ENCODE measurements at regions not wholly inside any gene's neighbourhood (a gene's known extent, or its start where the extent isn't known, plus 50 kb on each side); places are given as distances from the start of the nearest gene placed in this dataset.

DNA sequence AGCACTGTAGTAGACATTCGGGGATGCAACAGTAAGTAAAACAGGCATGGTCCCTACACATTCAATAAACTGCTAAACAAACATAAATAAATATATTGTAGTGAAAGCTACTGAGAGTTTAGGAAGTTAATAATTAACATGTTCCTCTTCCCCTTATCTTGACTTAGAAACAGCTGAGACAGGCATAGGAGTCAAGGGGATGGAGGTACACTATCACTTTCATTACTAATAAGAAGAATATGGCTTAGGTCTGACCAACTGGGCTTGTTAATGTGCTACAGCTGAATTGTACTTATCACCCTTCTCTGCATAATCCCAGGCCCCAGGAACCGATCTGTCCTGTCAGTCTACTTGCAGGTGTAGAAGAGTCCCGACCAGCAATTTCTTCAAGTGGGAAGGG lies 116.3 kb upstream of the DAZL start:
- Mint-ChIP-seq H3K4me3 (no peak overlapping the region), H3K27me3 (no peaks in the 10 kb centered on the region), H3K27ac (no peak overlapping the region), H3K4me1 (no peaks in the 10 kb centered on the region), H3K36me3 (ENCODE audit: low read depth) (no peaks in the 10 kb centered on the region), H3K9me3 (peaks cover 12% of the 10 kb centered on the region)
- POLR2A ChIA-PET = no interaction called here
- no peak for DNase-seq
- CTCF ChIA-PET = no interaction called here

DNA sequence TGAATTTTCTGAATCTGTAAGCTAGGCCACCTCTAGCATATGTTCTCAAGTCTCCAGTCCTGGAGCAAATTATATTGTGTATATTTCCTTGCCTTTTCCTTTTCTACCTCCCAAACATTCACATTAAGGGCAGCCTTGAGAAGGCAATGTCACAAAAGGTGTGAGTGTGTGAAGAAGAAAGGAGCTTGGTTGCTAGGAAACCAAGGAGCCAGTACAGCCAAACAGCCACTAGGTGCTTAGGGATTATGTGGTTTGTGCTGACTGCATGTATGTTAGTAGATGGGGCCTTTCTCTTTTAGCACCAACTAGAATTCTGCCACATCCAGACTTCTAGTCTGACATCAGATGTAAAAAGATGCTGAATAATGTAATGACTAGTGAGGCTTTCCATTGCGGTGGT lies 118.8 kb upstream of the DAZL start:
- Mint-ChIP-seq H3K4me1 (no peaks in the 10 kb centered on the region), H3K9me3 (peaks cover 17% of the 10 kb centered on the region), H3K4me3 (no peak overlapping the region), H3K27ac (no peak overlapping the region), H3K36me3 (ENCODE audit: low read depth) (no peaks in the 10 kb centered on the region), H3K27me3 (peaks cover 2% of the 10 kb centered on the region)
- DNase-seq = no peak
- CTCF ChIA-PET = interaction anchor here (1.3 kb wide), 1 partner anchor 9 kb away, joined by 3 read pairs; no protein-coding TSS in a partner anchor
- POLR2A ChIA-PET = no interaction called here

DNA sequence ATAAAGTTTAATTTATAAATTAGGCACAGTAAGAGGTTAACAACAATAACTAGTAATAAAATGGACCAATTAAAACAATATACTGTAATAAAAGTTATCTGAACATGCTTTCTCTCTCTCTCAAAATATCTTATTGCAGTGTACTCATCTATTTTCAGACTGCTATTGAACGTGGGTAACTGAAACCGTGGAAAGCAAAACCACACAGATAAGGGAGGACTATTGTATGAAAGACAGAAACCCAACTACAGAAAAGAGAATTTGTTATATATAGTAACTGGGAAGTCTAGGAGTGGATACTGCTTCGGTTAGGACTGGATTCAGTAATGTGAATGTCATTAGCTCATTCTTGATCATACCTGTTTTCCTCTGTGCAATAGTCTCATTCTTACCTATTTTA lies 119.3 kb upstream of the DAZL start:
- ChIA-PET CTCF (interaction anchor here (1.3 kb wide), 1 partner anchor 9 kb away, joined by 3 read pairs; no protein-coding TSS in a partner anchor), POLR2A (no interaction called here)
- no peak for DNase-seq
- H3K9me3 Mint-ChIP-seq = peaks cover 21% of the 10 kb centered on the region
- no peaks in the 10 kb centered on the region for H3K4me1 Mint-ChIP-seq
- no peaks in the 10 kb centered on the region for H3K36me3 Mint-ChIP-seq (ENCODE audit: low read depth)
- H3K27me3 Mint-ChIP-seq = peaks cover 4% of the 10 kb centered on the region
- no peak overlapping the region for H3K4me3 Mint-ChIP-seq
- H3K27ac Mint-ChIP-seq = no peak overlapping the region

DNA sequence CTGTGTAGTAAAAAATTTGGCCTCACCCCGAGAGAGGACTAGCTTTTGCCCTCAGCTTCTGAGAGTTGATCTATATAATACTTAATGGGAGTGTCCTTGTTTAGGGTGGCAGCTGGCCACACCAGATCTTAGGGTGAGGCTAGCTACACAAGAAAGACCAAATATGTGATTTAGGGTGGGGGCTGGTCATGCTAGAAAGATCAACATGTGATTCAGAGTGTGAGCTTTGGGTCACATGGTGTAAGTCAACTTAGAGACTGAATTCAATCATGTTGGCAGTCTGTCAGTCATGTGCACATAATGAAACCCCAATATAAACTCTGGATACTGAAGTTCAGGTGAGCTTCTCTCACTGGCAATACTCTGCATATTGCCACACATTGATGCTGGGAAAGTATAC lies 120.7 kb upstream of the DAZL start:
- CTCF ChIA-PET = no interaction called here
- POLR2A ChIA-PET = no interaction called here
- H3K4me3 Mint-ChIP-seq = no peak overlapping the region
- H3K36me3 Mint-ChIP-seq (ENCODE audit: low read depth) = no peaks in the 10 kb centered on the region
- no peak overlapping the region for H3K27ac Mint-ChIP-seq
- peaks cover 4% of the 10 kb centered on the region for H3K27me3 Mint-ChIP-seq
- DNase-seq = no peak
- H3K9me3 Mint-ChIP-seq = peaks cover 21% of the 10 kb centered on the region
- no peaks in the 10 kb centered on the region for H3K4me1 Mint-ChIP-seq

DNA sequence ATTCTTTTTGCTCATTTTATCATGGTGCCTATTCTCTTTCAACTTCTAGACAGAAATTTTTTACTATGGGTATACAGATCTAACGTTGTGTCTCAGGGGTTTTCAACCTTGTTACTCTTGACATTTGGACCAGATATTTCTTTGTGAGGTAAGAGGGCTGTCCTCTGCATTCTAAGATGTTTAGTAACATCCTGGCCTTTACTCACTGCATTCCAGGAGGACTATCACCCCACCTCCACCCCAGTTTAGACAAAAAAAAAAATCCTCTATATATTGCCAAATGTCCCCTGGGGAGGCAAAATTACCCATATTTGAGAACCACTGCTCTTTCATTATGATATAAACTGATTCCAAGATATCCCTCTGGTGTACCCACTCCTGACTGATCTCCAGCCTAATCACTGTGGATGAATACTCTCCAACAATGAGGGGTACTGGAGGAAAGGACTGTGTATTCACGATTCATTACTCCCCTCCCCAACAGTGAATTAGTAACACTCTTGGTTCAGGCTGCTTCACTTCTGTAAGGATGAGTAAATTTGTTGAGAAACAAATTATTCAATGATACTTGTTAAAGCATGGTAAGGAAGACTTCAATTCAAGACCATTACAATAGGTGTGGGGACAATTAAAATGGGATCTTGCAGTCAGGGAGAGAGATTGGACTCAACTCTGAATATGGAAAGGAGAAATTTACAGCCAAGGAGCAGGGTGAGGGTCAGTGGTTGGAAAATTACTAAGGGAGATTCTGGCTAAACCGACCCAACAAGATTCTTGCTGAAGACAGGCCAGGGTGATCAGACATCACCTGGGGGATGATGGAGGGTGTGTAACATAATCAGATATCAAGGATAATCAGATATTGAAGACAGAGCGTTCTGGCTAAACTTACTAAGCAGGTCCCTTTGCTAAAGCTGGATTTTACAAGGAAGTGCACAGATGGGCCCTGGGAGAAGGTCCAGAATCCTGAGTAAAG lies 123.8 kb upstream of the DAZL start:
- POLR2A ChIA-PET = no interaction called here
- Mint-ChIP-seq H3K27ac (no peak overlapping the region), H3K36me3 (ENCODE audit: low read depth) (no peaks in the 10 kb centered on the region), H3K9me3 (peaks cover 30% of the 10 kb centered on the region), H3K4me3 (no peak overlapping the region), H3K27me3 (peaks cover 4% of the 10 kb centered on the region), H3K4me1 (no peaks in the 10 kb centered on the region)
- CTCF ChIA-PET = no interaction called here
- DNase-seq = no peak

DNA sequence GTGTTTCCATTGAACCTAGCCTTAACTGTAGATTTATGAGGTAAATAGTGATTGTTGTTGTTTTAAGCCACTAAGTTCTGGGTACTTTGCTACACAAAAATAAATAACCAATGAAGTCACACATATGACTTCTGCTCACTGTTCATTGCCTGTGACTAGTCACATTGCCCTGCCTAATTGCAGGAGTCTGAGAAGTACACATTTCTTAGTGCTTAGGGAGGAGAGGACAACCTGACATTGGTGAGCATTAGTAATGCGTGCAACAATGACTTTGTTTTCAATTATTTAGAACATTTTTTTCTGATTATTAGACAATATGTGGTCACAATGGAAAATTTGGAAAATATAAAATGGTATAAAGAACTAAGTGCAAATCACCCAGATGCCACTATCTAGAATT lies 133.2 kb upstream of the DAZL start:
- H3K27me3 Mint-ChIP-seq = peaks cover 9% of the 10 kb centered on the region
- no peak overlapping the region for H3K4me3 Mint-ChIP-seq
- ChIA-PET CTCF (no interaction called here), POLR2A (no interaction called here)
- no peak for DNase-seq
- peaks cover 1% of the 10 kb centered on the region for H3K4me1 Mint-ChIP-seq
- peaks cover 13% of the 10 kb centered on the region for H3K9me3 Mint-ChIP-seq
- H3K27ac Mint-ChIP-seq = no peak overlapping the region
- no peaks in the 10 kb centered on the region for H3K36me3 Mint-ChIP-seq (ENCODE audit: low read depth)

DNA sequence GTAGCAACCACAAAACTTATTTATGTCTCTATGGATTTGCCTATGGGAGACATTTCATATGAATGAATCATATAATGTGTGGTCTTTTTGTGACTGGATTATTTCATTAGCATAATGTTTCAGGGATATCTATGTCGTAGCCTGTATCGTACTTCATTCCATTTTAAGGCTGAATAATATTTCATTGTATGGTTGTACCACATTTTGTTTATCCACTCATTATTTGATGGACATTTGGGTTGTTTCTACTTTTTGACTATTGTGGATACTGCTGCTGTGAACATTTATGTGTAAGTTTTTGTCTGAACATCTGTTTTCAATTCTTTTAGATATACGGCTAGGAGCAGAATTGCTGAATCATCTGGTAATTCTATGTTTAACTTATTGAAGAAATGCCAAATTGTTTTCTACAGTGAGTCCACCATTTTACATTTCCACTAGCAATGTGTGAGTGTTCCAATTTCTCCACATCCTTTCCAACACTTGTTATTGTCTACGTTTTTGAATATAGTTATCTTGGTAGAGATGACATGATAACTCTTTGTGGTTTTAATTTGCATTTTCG lies 134.4 kb upstream of the DAZL start:
- Mint-ChIP-seq H3K4me1 (peaks cover 1% of the 10 kb centered on the region), H3K27me3 (peaks cover 9% of the 10 kb centered on the region), H3K4me3 (no peak overlapping the region), H3K36me3 (ENCODE audit: low read depth) (no peaks in the 10 kb centered on the region), H3K9me3 (peaks cover 10% of the 10 kb centered on the region), H3K27ac (no peak overlapping the region)
- CTCF ChIA-PET = no interaction called here
- POLR2A ChIA-PET = no interaction called here
- no peak for DNase-seq

DNA sequence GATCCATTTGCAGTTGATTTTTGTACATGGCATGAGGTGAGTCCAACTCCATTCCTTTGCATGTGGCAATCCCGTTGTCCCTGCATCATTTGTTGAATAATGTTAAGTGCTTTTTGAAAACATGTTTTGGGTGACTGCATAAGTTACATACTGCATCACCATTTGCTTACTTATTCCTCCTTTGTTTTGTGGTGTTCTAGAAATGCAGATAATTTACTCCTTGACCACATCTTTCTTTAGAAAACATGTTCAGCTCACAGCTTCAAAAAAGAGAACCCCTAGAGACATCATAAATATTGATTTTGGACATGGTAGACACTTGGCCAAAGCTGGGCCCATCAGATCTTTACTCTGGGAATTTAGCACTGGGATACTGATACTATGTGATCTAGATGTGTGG lies 135.3 kb upstream of the DAZL start:
- ChIA-PET POLR2A (no interaction called here), CTCF (no interaction called here)
- H3K4me3 Mint-ChIP-seq = no peak overlapping the region
- no peak for DNase-seq
- peaks cover 1% of the 10 kb centered on the region for H3K4me1 Mint-ChIP-seq
- no peaks in the 10 kb centered on the region for H3K36me3 Mint-ChIP-seq (ENCODE audit: low read depth)
- peaks cover 10% of the 10 kb centered on the region for H3K9me3 Mint-ChIP-seq
- H3K27ac Mint-ChIP-seq = no peak overlapping the region
- H3K27me3 Mint-ChIP-seq = peaks cover 5% of the 10 kb centered on the region

DNA sequence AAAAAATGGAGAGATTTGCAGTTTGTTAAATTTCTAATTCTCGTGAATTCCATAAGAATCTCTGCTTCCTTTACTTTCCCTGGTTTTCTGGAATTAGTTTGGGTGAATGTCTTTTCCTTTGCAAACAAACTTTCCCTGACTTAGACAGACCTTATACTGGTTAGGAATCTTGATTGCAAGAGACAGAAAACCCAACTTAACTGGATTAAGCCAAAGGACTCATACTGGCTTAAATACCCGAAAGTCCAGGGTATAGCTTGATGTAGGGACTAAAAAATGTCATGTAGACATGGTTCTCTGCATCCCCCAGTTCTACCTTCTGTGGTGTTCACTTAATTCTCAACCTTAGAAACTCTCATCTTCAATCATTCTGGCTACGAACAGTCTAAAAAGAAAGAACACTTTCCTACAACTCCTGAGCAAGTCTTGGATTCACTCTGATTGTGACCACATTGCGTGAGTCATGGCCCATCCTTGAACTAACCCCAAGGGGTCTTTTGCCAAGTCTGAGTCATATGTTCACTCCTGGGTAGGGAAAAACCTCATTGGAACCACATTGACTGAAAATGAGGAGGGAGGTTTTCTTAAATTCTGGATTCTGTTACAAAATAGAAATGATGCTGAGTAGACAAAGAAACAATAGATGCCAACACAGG lies 136.0 kb upstream of the DAZL start:
- DNase-seq = no peak
- Mint-ChIP-seq H3K36me3 (ENCODE audit: low read depth) (no peaks in the 10 kb centered on the region), H3K4me1 (peaks cover 1% of the 10 kb centered on the region), H3K9me3 (peaks cover 12% of the 10 kb centered on the region), H3K4me3 (no peak overlapping the region), H3K27ac (no peak overlapping the region), H3K27me3 (peaks cover 7% of the 10 kb centered on the region)
- ChIA-PET CTCF (no interaction called here), POLR2A (no interaction called here)

DNA sequence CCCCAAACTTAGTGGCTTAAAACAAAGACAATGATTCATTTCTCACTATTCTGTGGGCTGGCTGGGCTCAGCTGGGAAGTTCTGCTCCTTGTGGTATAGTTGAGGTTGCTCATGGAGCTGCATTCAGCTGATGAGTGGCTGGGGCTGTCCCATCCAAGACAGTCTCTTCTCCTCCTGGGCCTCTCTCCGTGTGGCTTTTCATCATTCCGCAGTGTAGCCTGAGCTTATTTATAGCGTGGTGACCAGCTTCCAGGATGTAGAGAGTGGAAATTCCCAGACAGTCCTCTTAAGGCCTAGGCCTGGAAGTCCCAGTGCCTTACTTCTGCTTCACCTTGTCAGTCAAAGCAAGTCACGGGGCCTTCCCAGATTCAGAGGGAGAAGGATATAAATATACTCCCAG lies 136.7 kb upstream of the DAZL start:
- Mint-ChIP-seq H3K36me3 (ENCODE audit: low read depth) (no peaks in the 10 kb centered on the region), H3K9me3 (peaks cover 12% of the 10 kb centered on the region), H3K27ac (no peak overlapping the region), H3K27me3 (peaks cover 7% of the 10 kb centered on the region), H3K4me3 (no peak overlapping the region), H3K4me1 (peaks cover 1% of the 10 kb centered on the region)
- CTCF ChIA-PET = no interaction called here
- POLR2A ChIA-PET = no interaction called here
- DNase-seq = no peak

DNA sequence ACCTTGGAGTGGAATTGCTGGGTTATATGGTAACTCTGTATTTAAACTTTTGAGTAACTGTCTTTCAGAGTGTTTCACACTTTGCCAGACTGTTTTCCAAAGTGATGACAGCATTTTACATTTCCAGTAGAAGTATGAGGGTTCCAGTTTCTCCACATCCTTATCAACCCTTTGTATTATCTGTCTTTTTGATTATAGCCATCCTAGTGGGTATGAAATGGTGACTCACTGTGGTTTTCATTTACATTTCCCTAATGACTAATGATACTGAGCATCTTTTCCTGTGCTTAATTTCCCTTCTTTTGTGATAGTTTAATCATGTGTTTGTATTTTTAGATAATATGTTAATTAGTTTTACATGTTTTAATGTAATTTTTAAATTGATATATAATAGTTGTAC lies 138.1 kb upstream of the DAZL start:
- peaks cover 1% of the 10 kb centered on the region for H3K4me1 Mint-ChIP-seq
- peaks cover 7% of the 10 kb centered on the region for H3K27me3 Mint-ChIP-seq
- no peak overlapping the region for H3K4me3 Mint-ChIP-seq
- no peak overlapping the region for H3K27ac Mint-ChIP-seq
- ChIA-PET CTCF (no interaction called here), POLR2A (no interaction called here)
- peaks cover 11% of the 10 kb centered on the region for H3K9me3 Mint-ChIP-seq
- DNase-seq = no peak
- no peaks in the 10 kb centered on the region for H3K36me3 Mint-ChIP-seq (ENCODE audit: low read depth)

DNA sequence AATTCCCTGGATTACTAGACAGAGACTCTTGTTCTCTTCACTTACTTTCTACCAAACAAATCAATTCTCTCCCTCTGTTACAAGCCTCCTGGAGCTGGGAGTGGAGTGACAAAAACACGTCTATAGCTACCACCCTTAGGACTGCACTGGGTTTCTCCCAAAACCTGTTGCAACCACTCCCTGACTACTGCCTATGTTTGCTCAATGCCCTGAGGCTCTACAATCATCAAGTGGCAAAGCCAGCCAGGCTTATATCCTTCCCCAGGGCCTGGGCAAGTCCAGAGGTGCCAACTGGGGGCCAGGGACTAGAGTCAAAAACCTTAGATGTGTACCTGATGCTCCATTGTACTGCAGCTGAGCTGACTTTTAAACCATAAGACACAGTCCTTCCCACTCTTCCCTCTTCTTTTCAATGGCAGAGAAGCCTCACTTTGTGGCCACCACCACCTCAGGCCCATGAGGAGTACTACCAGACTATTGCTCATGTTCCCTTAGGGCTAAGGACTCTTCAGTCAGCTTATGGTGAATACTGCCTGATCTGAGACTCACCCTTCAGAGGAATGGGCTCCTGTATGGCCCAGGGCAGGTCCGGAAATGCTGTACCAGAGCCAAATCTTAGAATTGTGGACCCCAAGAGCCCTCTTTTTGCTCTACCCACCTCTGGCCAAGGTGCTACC lies 125.4 kb upstream of the PLCL2 start:
- peaks cover 2% of the 10 kb centered on the region for H3K4me1 Mint-ChIP-seq
- no peak overlapping the region for H3K4me3 Mint-ChIP-seq
- H3K27me3 Mint-ChIP-seq = no peaks in the 10 kb centered on the region
- peaks cover 15% of the 10 kb centered on the region for H3K9me3 Mint-ChIP-seq
- H3K36me3 Mint-ChIP-seq (ENCODE audit: low read depth) = no peaks in the 10 kb centered on the region
- CTCF ChIA-PET = no interaction called here
- POLR2A ChIA-PET = no interaction called here
- no peak for DNase-seq
- no peak overlapping the region for H3K27ac Mint-ChIP-seq

DNA sequence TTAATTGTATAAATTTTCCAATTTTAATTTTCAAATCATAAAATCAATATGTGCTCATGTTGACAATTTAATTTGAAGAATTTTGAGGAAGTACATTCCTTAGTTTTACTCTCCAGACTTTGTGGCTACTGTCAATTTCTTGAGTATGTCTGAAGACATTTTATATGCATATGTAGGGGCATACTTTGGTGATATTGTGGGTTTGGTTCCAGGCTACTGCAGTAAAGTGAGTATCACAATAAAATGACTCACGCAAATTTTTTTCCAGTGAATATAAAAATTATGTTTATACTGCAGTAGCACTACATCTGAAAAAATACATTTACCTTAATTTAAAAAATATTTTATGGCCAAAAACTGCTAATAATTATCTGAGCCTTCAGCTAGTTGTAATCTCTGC lies 123.2 kb upstream of the PLCL2 start:
- no peaks in the 10 kb centered on the region for H3K36me3 Mint-ChIP-seq (ENCODE audit: low read depth)
- peaks cover 2% of the 10 kb centered on the region for H3K4me1 Mint-ChIP-seq
- CTCF ChIA-PET = no interaction called here

More for the DNA sequence above, 123.2 kb upstream of the PLCL2 start:
- no peak overlapping the region for H3K27ac Mint-ChIP-seq
- no peak overlapping the region for H3K4me3 Mint-ChIP-seq
- H3K27me3 Mint-ChIP-seq = no peaks in the 10 kb centered on the region
- POLR2A ChIA-PET = no interaction called here
- no peak for DNase-seq
- H3K9me3 Mint-ChIP-seq = peaks cover 12% of the 10 kb centered on the region
